ENCODE measurements at regions not wholly inside any gene's neighbourhood (a gene's known extent, or its start where the extent isn't known, plus 50 kb on each side); places are given as distances from the start of the nearest gene placed in this dataset.

DNA sequence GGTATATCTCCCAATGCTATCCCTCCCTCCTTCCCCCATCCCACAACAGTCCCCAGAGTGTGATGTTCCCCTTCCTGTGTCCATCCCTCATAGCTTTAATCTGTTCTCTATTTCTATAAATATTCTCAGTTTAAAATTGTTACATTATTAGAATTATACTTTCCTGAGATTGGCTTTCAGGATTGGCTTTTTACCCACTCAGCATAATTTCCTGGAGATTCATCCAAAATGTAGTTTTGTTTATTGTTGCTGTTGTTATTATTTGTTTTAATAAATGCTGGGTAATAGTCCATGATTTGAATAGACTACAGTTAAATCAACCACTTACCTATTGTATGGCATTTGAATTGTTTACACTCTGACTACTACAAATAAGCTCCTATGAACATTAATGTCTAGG, 936.4 kb downstream of the FAT4 start:
- TF ChIP-seq, protein P1, sequence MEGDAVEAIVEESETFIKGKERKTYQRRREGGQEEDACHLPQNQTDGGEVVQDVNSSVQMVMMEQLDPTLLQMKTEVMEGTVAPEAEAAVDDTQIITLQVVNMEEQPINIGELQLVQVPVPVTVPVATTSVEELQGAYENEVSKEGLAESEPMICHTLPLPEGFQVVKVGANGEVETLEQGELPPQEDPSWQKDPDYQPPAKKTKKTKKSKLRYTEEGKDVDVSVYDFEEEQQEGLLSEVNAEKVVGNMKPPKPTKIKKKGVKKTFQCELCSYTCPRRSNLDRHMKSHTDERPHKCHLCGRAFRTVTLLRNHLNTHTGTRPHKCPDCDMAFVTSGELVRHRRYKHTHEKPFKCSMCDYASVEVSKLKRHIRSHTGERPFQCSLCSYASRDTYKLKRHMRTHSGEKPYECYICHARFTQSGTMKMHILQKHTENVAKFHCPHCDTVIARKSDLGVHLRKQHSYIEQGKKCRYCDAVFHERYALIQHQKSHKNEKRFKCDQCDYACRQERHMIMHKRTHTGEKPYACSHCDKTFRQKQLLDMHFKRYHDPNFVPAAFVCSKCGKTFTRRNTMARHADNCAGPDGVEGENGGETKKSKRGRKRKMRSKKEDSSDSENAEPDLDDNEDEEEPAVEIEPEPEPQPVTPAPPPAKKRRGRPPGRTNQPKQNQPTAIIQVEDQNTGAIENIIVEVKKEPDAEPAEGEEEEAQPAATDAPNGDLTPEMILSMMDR (IDR thresholded peaks at IDR 0.05), result no peak
- TF ChIP-seq POLR2A (IDR thresholded peaks at IDR 0.05) (no peak), POLR2AphosphoS5 (IDR thresholded peaks at IDR 0.05; ENCODE audit: insufficient read depth in 1 of 2, low read depth in 1 of 2) (no peak)
